Right lobe of liver (tissue), 4 donors: ENCODE measurements at regions not wholly inside any gene's neighbourhood (a gene's known extent, or its start where the extent isn't known, plus 50 kb on each side); places are given as distances from the start of the nearest gene placed in this dataset.

Source experiments
- POLR2A ChIP-seq: fragments of 450-650 bp; IDR thresholded peaks from one replicate; pipeline ENCODE4 v1.6.1; 2017; ENCODE audit warnings: antibody characterized with exemption, mild to moderate bottlenecking
- TF ChIP-seq, protein P1 (sequence below), 4 donors: fragments of 200-600 bp in 3 of 4; fragments of 450-650 bp in 1 of 4; IDR thresholded peaks; one replicate each; pipeline versions ENCODE4 v1.5.1 to v1.8.0; 2016 to 2022; ENCODE audit warnings: antibody characterized with exemption in 4 of 4, mild to moderate bottlenecking in 2 of 4
- donor health status: DM: no; HTN: no; CAD: no.
- donor health status: DM: no; HTN: no; CAD: no.
- donor health status: DM: no; HTN: yes; CAD: no.

DNA sequence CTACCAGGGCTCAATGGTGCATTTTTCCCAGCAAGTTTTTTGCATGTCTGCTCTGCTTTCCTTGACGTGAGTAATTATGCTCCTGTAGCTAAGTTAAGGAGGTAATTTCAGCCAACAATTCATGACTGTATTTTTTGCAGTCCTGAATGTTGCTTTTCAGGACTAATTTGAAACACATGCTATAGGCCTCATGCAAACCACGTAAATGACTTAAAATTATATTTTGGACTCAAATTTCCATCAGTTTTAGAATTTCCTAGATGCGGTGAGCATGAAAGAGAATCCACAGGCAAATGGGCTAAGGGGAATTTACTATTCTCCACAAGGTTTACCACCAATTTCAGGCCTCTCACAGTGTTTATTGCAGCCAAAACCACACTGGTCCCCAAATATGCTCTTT is 589.9 kb upstream of the LRRTM1 start:
- TF ChIP-seq, protein P1, sequence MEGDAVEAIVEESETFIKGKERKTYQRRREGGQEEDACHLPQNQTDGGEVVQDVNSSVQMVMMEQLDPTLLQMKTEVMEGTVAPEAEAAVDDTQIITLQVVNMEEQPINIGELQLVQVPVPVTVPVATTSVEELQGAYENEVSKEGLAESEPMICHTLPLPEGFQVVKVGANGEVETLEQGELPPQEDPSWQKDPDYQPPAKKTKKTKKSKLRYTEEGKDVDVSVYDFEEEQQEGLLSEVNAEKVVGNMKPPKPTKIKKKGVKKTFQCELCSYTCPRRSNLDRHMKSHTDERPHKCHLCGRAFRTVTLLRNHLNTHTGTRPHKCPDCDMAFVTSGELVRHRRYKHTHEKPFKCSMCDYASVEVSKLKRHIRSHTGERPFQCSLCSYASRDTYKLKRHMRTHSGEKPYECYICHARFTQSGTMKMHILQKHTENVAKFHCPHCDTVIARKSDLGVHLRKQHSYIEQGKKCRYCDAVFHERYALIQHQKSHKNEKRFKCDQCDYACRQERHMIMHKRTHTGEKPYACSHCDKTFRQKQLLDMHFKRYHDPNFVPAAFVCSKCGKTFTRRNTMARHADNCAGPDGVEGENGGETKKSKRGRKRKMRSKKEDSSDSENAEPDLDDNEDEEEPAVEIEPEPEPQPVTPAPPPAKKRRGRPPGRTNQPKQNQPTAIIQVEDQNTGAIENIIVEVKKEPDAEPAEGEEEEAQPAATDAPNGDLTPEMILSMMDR (IDR thresholded peaks at IDR 0.05): no peak
- no peak for TF ChIP-seq POLR2A
